Activated naive CD8-positive, alpha-beta T cell treated with anti-CD3 and anti-CD28 coated beads, Interleukin-2, amount 10 ng/mL, durations not matched to agents 7 days and 5 days (primary cell): ENCODE measurements at regions not wholly inside any gene's neighbourhood (a gene's known extent, or its start where the extent isn't known, plus 50 kb on each side); places are given as distances from the start of the nearest gene placed in this dataset.

Source experiments
- ATAC-seq: fragments of 150-1000 bp; cut with Tn5 transposase; one replicate; pipeline ENCODE4 v1.10.0; 2021; ENCODE audit warnings: low read depth, moderate library complexity
- POLR2A ChIA-PET: fragments of 350-600 bp; sonication (Branson Sonifier 250); formaldehyde crosslinking; loops from one replicate; lab custom pipeline; 2021; ENCODE audit warnings: antibody characterized with exemption; lab: Charles Lee
- DNase-seq: peaks from one replicate; pipeline ENCODE4 v3.0.0; 2021
- H3K27ac Mint-ChIP-seq: one replicate; pipeline ENCODE4 v1.8.0; 2022; ENCODE audit warnings: mild to moderate bottlenecking, mixed read lengths
- H3K27me3 Mint-ChIP-seq: one replicate; pipeline ENCODE4 v1.8.0; 2022; ENCODE audit warnings: mild to moderate bottlenecking, moderate library complexity, mixed read lengths
- H3K36me3 Mint-ChIP-seq: one replicate; pipeline ENCODE4 v1.8.0; 2021; ENCODE audit warnings: mild to moderate bottlenecking, mixed read lengths
- H3K4me1 Mint-ChIP-seq: one replicate; pipeline ENCODE4 v1.8.0; 2021; ENCODE audit warnings: mixed read lengths
- H3K4me3 Mint-ChIP-seq: one replicate; pipeline ENCODE4 v1.8.0; 2022; ENCODE audit warnings: mild to moderate bottlenecking, moderate library complexity, mixed read lengths
- H3K9me3 Mint-ChIP-seq: one replicate; pipeline ENCODE4 v1.8.0; 2021; ENCODE audit warnings: mixed read lengths

- no peak for ATAC-seq
- DNase-seq: no peak
- H3K36me3 Mint-ChIP-seq: no peaks in the 10 kb centered on the region
- POLR2A ChIA-PET: no interaction called here
- peaks cover 2% of the 10 kb centered on the region for H3K4me1 Mint-ChIP-seq
- no peaks in the 10 kb centered on the region for H3K9me3 Mint-ChIP-seq
- peaks cover 16% of the 10 kb centered on the region for H3K27me3 Mint-ChIP-seq
- no peak overlapping the region for H3K27ac Mint-ChIP-seq
- H3K4me3 Mint-ChIP-seq: no peak overlapping the region
These were observed 90.0 kb downstream of the FAM174B start for GRCh38 chr15:92565351-92566125.

DNA sequence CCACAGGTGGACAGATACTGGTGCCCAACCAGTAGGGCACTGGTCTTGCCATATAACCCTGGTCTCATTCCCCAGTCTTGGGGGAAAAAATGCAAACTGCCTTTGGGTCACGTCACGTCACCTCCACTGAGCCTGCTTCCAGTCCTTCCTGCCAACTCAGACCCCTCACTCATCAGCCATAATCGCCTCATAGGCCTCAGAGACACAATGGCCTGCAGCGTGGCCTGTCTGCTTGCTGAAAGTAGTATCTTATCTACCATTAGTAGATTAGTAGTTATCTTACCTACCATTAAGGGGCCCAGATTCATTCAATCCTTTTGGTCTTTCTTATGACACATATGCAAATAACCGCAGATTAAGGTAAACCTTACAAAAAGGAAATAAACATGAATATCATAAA is 93.8 kb downstream of the FAM174B start:
- no peak overlapping the region for H3K27ac Mint-ChIP-seq
- H3K36me3 Mint-ChIP-seq: no peaks in the 10 kb centered on the region
- DNase-seq: no peak
- H3K4me1 Mint-ChIP-seq: peaks cover 2% of the 10 kb centered on the region
- H3K4me3 Mint-ChIP-seq: no peak overlapping the region
- no peak for ATAC-seq
- H3K27me3 Mint-ChIP-seq: peaks cover 22% of the 10 kb centered on the region
- POLR2A ChIA-PET: no interaction called here
- H3K9me3 Mint-ChIP-seq: no peaks in the 10 kb centered on the region

DNA sequence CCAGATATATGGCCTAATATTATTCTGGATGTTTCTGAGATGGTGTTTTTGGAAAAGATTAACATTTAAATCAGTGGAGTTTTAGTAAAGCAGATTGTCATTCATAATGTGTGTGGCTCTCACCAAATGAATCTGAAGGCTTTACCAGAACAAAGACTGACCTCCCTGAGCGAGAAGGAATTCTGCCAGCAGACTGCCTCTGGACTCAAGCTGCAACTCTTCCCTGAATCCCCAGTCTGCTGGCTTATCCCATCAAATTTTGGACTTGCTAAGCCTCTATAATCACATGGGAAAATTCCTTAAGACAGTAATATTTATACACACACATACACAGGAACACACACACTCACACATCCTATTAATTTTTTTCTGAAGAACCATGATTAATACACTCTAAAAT is 102.3 kb downstream of the FAM174B start:
- Mint-ChIP-seq H3K27ac (no peak overlapping the region), H3K27me3 (peaks cover 50% of the 10 kb centered on the region), H3K4me3 (no peak overlapping the region), H3K36me3 (no peaks in the 10 kb centered on the region), H3K9me3 (no peaks in the 10 kb centered on the region), H3K4me1 (no peaks in the 10 kb centered on the region)
- no peak for ATAC-seq
- POLR2A ChIA-PET: no interaction called here
- no peak for DNase-seq

DNA sequence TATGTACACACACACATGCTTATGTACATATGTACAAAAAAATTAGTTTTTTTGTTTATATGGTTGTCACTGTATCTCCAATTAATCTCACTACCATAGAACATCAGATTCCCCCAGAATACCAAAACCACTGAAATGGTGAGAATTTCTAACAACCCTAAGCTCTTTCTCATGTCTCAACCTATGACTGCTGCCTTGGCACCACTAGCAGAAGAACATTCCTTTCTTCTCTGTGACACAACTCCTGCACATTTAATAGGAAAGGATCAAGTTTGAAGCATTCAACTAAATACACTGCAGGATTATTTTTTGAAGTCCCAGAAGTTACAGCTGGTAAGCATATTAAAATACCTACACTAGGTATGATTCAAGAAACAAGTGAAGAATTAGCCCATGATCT is 109.6 kb downstream of the FAM174B start:
- no peak overlapping the region for H3K4me3 Mint-ChIP-seq
- no peaks in the 10 kb centered on the region for H3K36me3 Mint-ChIP-seq
- H3K4me1 Mint-ChIP-seq: no peaks in the 10 kb centered on the region
- ATAC-seq: no peak
- H3K27me3 Mint-ChIP-seq: peaks cover 19% of the 10 kb centered on the region
- DNase-seq: no peak
- H3K27ac Mint-ChIP-seq: no peak overlapping the region
- no peaks in the 10 kb centered on the region for H3K9me3 Mint-ChIP-seq
- POLR2A ChIA-PET: no interaction called here

DNA sequence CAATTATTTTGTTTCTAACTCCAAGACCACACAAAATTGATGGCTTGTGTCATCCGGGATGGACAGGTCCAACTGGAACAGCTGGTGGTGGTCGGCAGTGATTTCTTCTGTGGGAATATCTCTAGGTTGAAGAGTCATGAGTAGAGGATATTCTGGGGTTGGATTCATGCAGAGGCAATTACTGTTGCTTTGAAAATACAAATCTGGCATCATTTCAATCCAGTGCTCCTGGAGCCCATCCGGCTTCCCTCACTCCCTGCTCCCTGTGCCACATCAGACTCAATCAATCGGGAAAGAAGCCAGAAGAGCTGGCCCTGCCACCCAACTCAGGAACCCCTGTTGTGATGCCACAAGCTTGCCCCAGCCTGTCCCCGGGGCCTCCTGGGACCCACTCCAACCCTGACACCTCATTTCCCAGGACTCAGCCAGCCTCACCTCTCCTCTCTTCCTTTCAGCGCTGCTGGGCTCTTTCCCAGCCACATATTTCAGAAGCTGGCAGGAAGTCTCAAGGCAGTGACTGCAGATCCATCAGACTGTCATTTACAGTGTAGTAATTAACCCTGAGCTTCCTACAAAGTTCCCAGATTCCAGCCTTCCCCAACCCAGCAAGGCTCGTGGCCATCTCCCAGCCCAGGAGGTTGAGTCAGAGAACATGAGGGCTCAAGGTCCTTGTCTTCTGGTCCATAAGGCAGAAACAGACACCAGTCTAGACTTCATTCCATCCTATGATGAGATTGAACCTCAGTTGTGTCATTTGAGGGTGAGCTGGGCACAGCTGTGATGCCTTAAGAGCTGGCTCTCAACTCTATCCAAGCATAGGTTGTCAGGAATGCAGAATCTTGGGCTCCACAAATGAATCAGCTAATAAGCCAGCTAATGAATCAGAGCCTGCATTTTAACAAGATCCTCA is 114.0 kb downstream of the FAM174B start:
- DNase-seq (no peak), ATAC-seq (no peak)
- Mint-ChIP-seq H3K4me1 (no peaks in the 10 kb centered on the region), H3K36me3 (no peaks in the 10 kb centered on the region), H3K9me3 (no peaks in the 10 kb centered on the region), H3K27me3 (peaks cover 11% of the 10 kb centered on the region), H3K27ac (no peak overlapping the region), H3K4me3 (no peak overlapping the region)
- POLR2A ChIA-PET: no interaction called here

- H3K9me3 Mint-ChIP-seq: peaks cover 7% of the 10 kb centered on the region
- no peaks in the 10 kb centered on the region for H3K4me1 Mint-ChIP-seq
- no peak for DNase-seq
- POLR2A ChIA-PET: no interaction called here
- no peak overlapping the region for H3K27ac Mint-ChIP-seq
- peaks cover 2% of the 10 kb centered on the region for H3K36me3 Mint-ChIP-seq
- H3K27me3 Mint-ChIP-seq: peaks cover 13% of the 10 kb centered on the region
- no peak overlapping the region for H3K4me3 Mint-ChIP-seq
- ATAC-seq: no peak
These were observed 117.5 kb downstream of the FAM174B start for GRCh38 chr15:92538115-92538514.

DNA sequence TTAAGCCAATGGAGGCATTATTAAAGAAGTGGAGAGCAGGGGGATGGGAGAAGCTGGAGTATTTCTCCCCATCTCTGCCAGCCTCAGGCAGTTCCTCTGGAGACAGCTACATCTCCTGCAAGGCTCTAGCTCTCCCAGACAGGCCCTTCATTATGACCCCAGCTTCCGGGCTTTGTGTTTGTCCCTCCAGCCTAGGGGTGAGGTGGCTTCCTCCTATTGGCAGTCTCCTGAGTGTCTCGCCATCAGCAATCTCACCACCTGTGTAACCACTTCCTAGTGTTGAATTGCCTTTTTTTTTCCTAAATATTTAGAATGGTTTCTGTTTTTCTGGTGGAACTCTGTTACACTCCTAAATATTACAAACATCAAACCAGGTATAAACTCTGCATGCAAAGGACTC is 122.3 kb downstream of the FAM174B start:
- Mint-ChIP-seq H3K27me3 (peaks cover 24% of the 10 kb centered on the region), H3K9me3 (peaks cover 8% of the 10 kb centered on the region), H3K27ac (no peak overlapping the region), H3K36me3 (peaks cover 2% of the 10 kb centered on the region), H3K4me3 (no peak overlapping the region), H3K4me1 (no peaks in the 10 kb centered on the region)
- DNase-seq (no peak), ATAC-seq (peak; percentile 33)
- POLR2A ChIA-PET: no interaction called here

DNA sequence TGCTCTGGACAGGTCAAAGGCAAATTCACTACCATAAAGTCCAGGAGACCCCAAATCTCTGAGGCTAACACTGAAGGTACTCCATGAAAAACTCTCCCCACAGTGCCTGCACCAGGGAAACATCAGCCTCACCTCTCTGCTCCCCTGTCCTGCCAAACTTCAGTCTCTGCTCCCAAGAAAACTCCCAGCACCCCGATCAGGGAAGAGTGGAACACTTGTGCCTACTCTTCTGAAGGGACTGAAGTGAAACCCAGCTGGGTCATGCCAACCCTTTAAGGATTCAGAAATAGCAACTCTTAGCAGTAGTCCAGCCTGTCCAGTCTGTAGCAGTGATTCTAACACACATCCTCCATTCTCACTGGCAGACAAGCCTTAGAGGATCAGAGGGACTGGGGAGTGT is 124.2 kb downstream of the FAM174B start:
- H3K4me1 Mint-ChIP-seq: no peaks in the 10 kb centered on the region
- peaks cover 2% of the 10 kb centered on the region for H3K36me3 Mint-ChIP-seq
- POLR2A ChIA-PET: no interaction called here
- DNase-seq (no peak), ATAC-seq (no peak)
- H3K27me3 Mint-ChIP-seq: peaks cover 16% of the 10 kb centered on the region
- H3K27ac Mint-ChIP-seq: no peak overlapping the region
- H3K4me3 Mint-ChIP-seq: no peak overlapping the region
- peaks cover 8% of the 10 kb centered on the region for H3K9me3 Mint-ChIP-seq

DNA sequence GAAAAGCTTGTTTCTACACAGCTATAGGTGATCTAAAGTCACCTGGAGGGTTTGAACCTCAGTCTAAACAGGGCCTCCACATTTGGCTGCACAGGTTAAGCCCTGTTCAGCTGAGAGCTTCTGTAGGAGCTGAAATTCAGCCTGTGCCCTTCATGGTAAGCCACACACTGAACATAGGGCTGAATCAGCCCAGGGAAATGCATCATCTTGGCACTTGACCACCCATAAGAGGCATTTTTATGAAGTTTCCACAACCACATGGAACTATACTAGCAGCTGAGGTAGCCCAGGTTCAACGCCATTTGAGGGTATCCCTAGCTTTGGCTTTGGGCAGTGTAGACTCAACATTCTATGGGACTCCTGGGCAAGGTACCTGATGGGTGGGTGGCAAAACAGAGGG is 126.8 kb downstream of the FAM174B start:
- Mint-ChIP-seq H3K27me3 (peaks cover 14% of the 10 kb centered on the region), H3K4me1 (no peaks in the 10 kb centered on the region), H3K27ac (no peak overlapping the region), H3K4me3 (no peak overlapping the region), H3K9me3 (peaks cover 1% of the 10 kb centered on the region), H3K36me3 (no peaks in the 10 kb centered on the region)
- ATAC-seq (no peak), DNase-seq (no peak)
- POLR2A ChIA-PET: no interaction called here

DNA sequence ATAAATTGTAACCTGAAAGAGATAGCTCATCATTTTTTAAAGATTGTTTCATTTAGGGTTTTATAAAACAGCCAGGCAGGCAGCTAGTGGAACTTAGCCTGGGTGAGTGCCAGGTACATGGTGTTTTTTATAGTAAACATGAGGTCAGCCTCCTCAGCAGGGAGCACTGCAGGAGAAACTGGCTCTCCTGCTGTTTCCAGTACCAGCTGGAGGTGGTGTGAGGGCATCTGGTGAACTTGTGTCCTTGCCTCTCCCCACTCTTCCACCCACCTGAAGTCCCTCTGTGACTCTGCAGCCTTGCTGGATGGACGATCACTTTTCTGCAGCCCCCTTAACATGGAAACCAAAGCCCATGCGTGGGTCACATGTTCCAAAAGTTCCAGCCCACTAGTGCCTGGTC is 128.4 kb downstream of the FAM174B start:
- Mint-ChIP-seq H3K9me3 (peaks cover 1% of the 10 kb centered on the region), H3K27ac (no peak overlapping the region), H3K36me3 (no peaks in the 10 kb centered on the region), H3K27me3 (peaks cover 14% of the 10 kb centered on the region), H3K4me3 (no peak overlapping the region), H3K4me1 (no peaks in the 10 kb centered on the region)
- POLR2A ChIA-PET: no interaction called here
- no peak for DNase-seq
- ATAC-seq: no peak

DNA sequence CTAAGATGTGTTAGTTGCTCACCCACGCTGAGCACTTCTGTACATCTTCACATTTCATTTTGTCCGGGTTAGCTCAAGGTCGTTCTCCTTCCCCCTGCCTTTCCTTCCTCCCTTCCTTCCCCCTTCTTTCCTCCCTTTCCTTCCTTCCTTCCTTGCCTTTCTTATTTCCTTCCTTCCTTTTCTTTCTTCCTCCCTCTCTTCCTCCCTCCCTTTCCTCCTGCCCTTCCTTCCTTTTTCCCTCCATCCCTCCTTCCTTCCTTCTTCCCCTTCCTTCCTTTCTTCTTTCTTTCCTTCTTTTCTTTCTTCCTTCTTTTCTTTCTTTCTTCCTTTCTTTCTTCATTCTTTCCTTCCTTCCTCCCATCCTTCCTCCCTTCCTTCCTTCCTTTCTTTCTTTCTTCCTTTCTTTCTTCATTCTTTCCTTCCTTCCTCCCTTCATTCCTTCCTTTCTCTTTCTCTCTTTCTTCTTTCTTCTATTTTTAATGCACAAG is 129.8 kb downstream of the FAM174B start:
- H3K4me1 Mint-ChIP-seq: peaks cover 4% of the 10 kb centered on the region
- ATAC-seq (no peak), DNase-seq (no peak)
- H3K4me3 Mint-ChIP-seq: no peak overlapping the region
- peaks cover 1% of the 10 kb centered on the region for H3K9me3 Mint-ChIP-seq
- peaks cover 10% of the 10 kb centered on the region for H3K27me3 Mint-ChIP-seq
- H3K36me3 Mint-ChIP-seq: no peaks in the 10 kb centered on the region
- no peak overlapping the region for H3K27ac Mint-ChIP-seq
- POLR2A ChIA-PET: no interaction called here

GRCh38 chr15:92524874-92525565 is 130.6 kb downstream of the FAM174B start:
- Mint-ChIP-seq H3K9me3 (peaks cover 1% of the 10 kb centered on the region), H3K27me3 (peaks cover 7% of the 10 kb centered on the region), H3K4me3 (no peak overlapping the region), H3K36me3 (no peaks in the 10 kb centered on the region), H3K4me1 (peaks cover 4% of the 10 kb centered on the region), H3K27ac (no peak overlapping the region)
- DNase-seq (no peak), ATAC-seq (no peak)
- POLR2A ChIA-PET: no interaction called here

- ATAC-seq (no peak), DNase-seq (no peak)
- Mint-ChIP-seq H3K9me3 (no peaks in the 10 kb centered on the region), H3K4me3 (no peak overlapping the region), H3K27ac (no peak overlapping the region), H3K27me3 (peaks cover 3% of the 10 kb centered on the region), H3K36me3 (no peaks in the 10 kb centered on the region), H3K4me1 (peaks cover 4% of the 10 kb centered on the region)
- POLR2A ChIA-PET: no interaction called here
These were observed 130.5 kb downstream of the ST8SIA2 start for GRCh38 chr15:92524161-92524560.
